Activated naive CD4-positive, alpha-beta T cell treated with anti-CD3 and anti-CD28 coated beads, Interleukin-2, amount 50 U/mL, for 72 hours (primary cell): ENCODE measurements at regions not wholly inside any gene's neighbourhood (a gene's known extent, or its start where the extent isn't known, plus 50 kb on each side); places are given as distances from the start of the nearest gene placed in this dataset.

Experiments
- ATAC-seq, 2 donors: fragments of 150-1000 bp; cut with Tn5 transposase; 2 replicates each; pipeline ENCODE4 v1.10.0; 2021; ENCODE audit warnings: mild to moderate bottlenecking in 2 of 2, moderate library complexity in 2 of 2
- DNase-seq, 2 donors: peaks; one replicate each; pipeline ENCODE4 v3.0.0; 2021 to 2022; ENCODE audit warnings: low spot score in 2 of 2
- H3K27ac Mint-ChIP-seq, 2 donors: one replicate each; pipeline ENCODE4 v1.8.0; 2022; ENCODE audit warnings: mild to moderate bottlenecking in 2 of 2, mixed read lengths in 2 of 2
- H3K36me3 Mint-ChIP-seq, 2 donors: one replicate each; pipeline ENCODE4 v1.8.0; 2022; ENCODE audit warnings: mixed read lengths in 2 of 2
- H3K9me3 Mint-ChIP-seq, 2 donors: one replicate each; pipeline ENCODE4 v1.8.0; 2022; ENCODE audit warnings: mixed read lengths in 2 of 2

GRCh38 chr15:79661411-79661810 is 229.3 kb downstream of the MINAR1 start:
- DNase-seq (no peak), ATAC-seq (no peak)
- Mint-ChIP-seq H3K27ac (no peak overlapping the region), H3K9me3 (no peaks in the 10 kb centered on the region), H3K36me3 (no peaks in the 10 kb centered on the region)

GRCh38 chr15:79673416-79674123 is 223.2 kb downstream of the MTHFS start:
- ATAC-seq (peak; percentile 26 to 84), DNase-seq (no peak)
- H3K9me3 Mint-ChIP-seq: no peaks in the 10 kb centered on the region
- no peak overlapping the region for H3K27ac Mint-ChIP-seq
- H3K36me3 Mint-ChIP-seq: no peaks in the 10 kb centered on the region

GRCh38 chr15:79674124-79674465 is 222.7 kb downstream of the MTHFS start:
- ATAC-seq (no peak), DNase-seq (no peak)
- Mint-ChIP-seq H3K27ac (no peak overlapping the region), H3K36me3 (no peaks in the 10 kb centered on the region), H3K9me3 (no peaks in the 10 kb centered on the region)

GRCh38 chr15:79675982-79676381 is 220.8 kb downstream of the MTHFS start:
- DNase-seq (no peak), ATAC-seq (no peak)
- Mint-ChIP-seq H3K36me3 (no peaks in the 10 kb centered on the region), H3K27ac (no peak overlapping the region), H3K9me3 (no peaks in the 10 kb centered on the region)

- no peaks in the 10 kb centered on the region for H3K36me3 Mint-ChIP-seq
- no peak for ATAC-seq
- H3K27ac Mint-ChIP-seq: no peak overlapping the region
- no peaks in the 10 kb centered on the region for H3K9me3 Mint-ChIP-seq
- no peak for DNase-seq
Measured at GRCh38 chr15:79676621-79677020, 220.2 kb downstream of the MTHFS start.

GRCh38 chr15:79677241-79677640 is 219.6 kb downstream of the MTHFS start:
- no peak for ATAC-seq

GRCh38 chr15:79678032-79678701 is 218.6 kb downstream of the MTHFS start:
- ATAC-seq: no peak
- Mint-ChIP-seq H3K9me3 (no peaks in the 10 kb centered on the region), H3K36me3 (no peaks in the 10 kb centered on the region), H3K27ac (no peak overlapping the region)
- DNase-seq: no peak

More at GRCh38 chr15:79677241-79677640, 219.6 kb downstream of the MTHFS start:
- no peaks in the 10 kb centered on the region for H3K36me3 Mint-ChIP-seq
- H3K9me3 Mint-ChIP-seq: no peaks in the 10 kb centered on the region
- H3K27ac Mint-ChIP-seq: no peak overlapping the region
- DNase-seq: no peak

- no peaks in the 10 kb centered on the region for H3K9me3 Mint-ChIP-seq
- DNase-seq (no peak), ATAC-seq (no peak)
- H3K36me3 Mint-ChIP-seq: no peaks in the 10 kb centered on the region
- H3K27ac Mint-ChIP-seq: no peak overlapping the region
Measured at GRCh38 chr15:79680720-79681119, 216.1 kb downstream of the MTHFS start.

- H3K36me3 Mint-ChIP-seq: no peaks in the 10 kb centered on the region
- DNase-seq (no peak), ATAC-seq (no peak)
- H3K27ac Mint-ChIP-seq: no peak overlapping the region
- no peaks in the 10 kb centered on the region for H3K9me3 Mint-ChIP-seq
Measured at GRCh38 chr15:79682285-79682684, 214.5 kb downstream of the MTHFS start.

- Mint-ChIP-seq H3K36me3 (no peaks in the 10 kb centered on the region), H3K27ac (no peak overlapping the region), H3K9me3 (no peaks in the 10 kb centered on the region)
- ATAC-seq (peak in 1 of 2 donors; percentile 43), DNase-seq (no peak)
Measured at GRCh38 chr15:79682851-79683288, 213.9 kb downstream of the MTHFS start.

- peaks cover 5 to 7% of the 10 kb centered on the region in 2 donors for H3K9me3 Mint-ChIP-seq
- peaks cover 4 to 5% of the 10 kb centered on the region in 2 donors for H3K36me3 Mint-ChIP-seq
- DNase-seq (no peak), ATAC-seq (no peak)
- no peak overlapping the region for H3K27ac Mint-ChIP-seq
Measured at GRCh38 chr15:79689030-79689429, 207.8 kb downstream of the MTHFS start.

- Mint-ChIP-seq H3K36me3 (no peaks in the 10 kb centered on the region), H3K27ac (no peak overlapping the region), H3K9me3 (no peaks in the 10 kb centered on the region)
- DNase-seq: no peak
- no peak for ATAC-seq
Measured at GRCh38 chr15:79700951-79701480, 195.8 kb downstream of the MTHFS start.

- ATAC-seq: no peak
- no peaks in the 10 kb centered on the region for H3K9me3 Mint-ChIP-seq
- DNase-seq: no peak
- no peak overlapping the region for H3K27ac Mint-ChIP-seq
- H3K36me3 Mint-ChIP-seq: no peaks in the 10 kb centered on the region
Measured at GRCh38 chr15:79702621-79703020, 194.2 kb downstream of the MTHFS start.

GRCh38 chr15:79721256-79721655 is 175.6 kb downstream of the MTHFS start:
- Mint-ChIP-seq H3K27ac (no peak overlapping the region), H3K9me3 (no peaks in the 10 kb centered on the region), H3K36me3 (no peaks in the 10 kb centered on the region)
- ATAC-seq (no peak), DNase-seq (no peak)

GRCh38 chr15:79724312-79724711 is 172.5 kb downstream of the MTHFS start:
- no peaks in the 10 kb centered on the region for H3K9me3 Mint-ChIP-seq
- ATAC-seq: no peak
- no peak for DNase-seq
- no peaks in the 10 kb centered on the region for H3K36me3 Mint-ChIP-seq
- no peak overlapping the region for H3K27ac Mint-ChIP-seq

- Mint-ChIP-seq H3K27ac (no peak overlapping the region), H3K9me3 (no peaks in the 10 kb centered on the region), H3K36me3 (no peaks in the 10 kb centered on the region)
- ATAC-seq: no peak
- DNase-seq: no peak
Measured at GRCh38 chr15:79724804-79725203, 172.0 kb downstream of the MTHFS start.

- DNase-seq (no peak), ATAC-seq (no peak)
- Mint-ChIP-seq H3K36me3 (no peaks in the 10 kb centered on the region), H3K9me3 (no peaks in the 10 kb centered on the region), H3K27ac (no peak overlapping the region)
Measured at GRCh38 chr15:79728867-79729266, 167.9 kb downstream of the MTHFS start.
